B cell (primary cell): ENCODE measurements at regions not wholly inside any gene's neighbourhood (a gene's known extent, or its start where the extent isn't known, plus 50 kb on each side); places are given as distances from the start of the nearest gene placed in this dataset.

Experiments used
- ATAC-seq: fragments of 200-7000 bp; cut with Tn5 transposase; one replicate; pipeline ENCODE4 v1.10.0; 2021; ENCODE audit warnings: low read depth, mild to moderate bottlenecking, moderate number of reproducible peaks, moderate library complexity
- CTCF ChIA-PET: fragments of 350-600 bp; sonication (Branson Sonifier 250); formaldehyde crosslinking; loops from one replicate; lab custom pipeline; 2021; ENCODE audit warnings: antibody characterized with exemption, inconsistent platforms; lab: Charles Lee
- POLR2A ChIA-PET: fragments of 350-600 bp; sonication (Branson Sonifier 250); formaldehyde crosslinking; loops from one replicate; lab custom pipeline; 2021; ENCODE audit warnings: antibody characterized with exemption; lab: Charles Lee
- DNase-seq: peaks from one replicate; pipeline ENCODE4 v3.0.0; 2013
- H2AFZ ChIP-seq: 2 replicates; pipeline ENCODE4 v1.6.1; 2012; ENCODE audit warnings: mild to moderate bottlenecking, low read depth, low read length; ENCODE audit not compliant: insufficient read depth, poor library complexity, severe bottlenecking
- H3K27ac ChIP-seq, 2 donors: 1 replicate in 1 of 2; 2 replicates in 1 of 2; pipeline ENCODE4 v1.5.1; 2012 to 2013; ENCODE audit warnings: low read length in 2 of 2, mild to moderate bottlenecking in 2 of 2, moderate library complexity in 1 of 2
- H3K27me3 ChIP-seq, 4 experiments: fragments of 200-600 bp in 1 of 4; sonication (generic) in 1 of 4; replicated peaks in 1 of 4; 1 replicate in 2 of 4; 2 replicates in 2 of 4; pipeline versions ENCODE4 v1.6.1 to v1.7.0; 2013 to 2016; ENCODE audit warnings: low read length in 3 of 4, mild to moderate bottlenecking in 2 of 4, mixed read lengths in 1 of 4, moderate library complexity in 1 of 4; ENCODE audit not compliant: insufficient read depth in 4 of 4, control insufficient read depth in 3 of 4; ENCODE audit errors: control extremely low read depth in 1 of 4
- H3K36me3 ChIP-seq, 2 experiments: replicated peaks in 1 of 2; 1 replicate in 1 of 2; 2 replicates in 1 of 2; pipeline versions ENCODE4 v1.6.1 to v1.7.1; 2013; ENCODE audit warnings: low read length in 1 of 2; ENCODE audit not compliant: insufficient read depth in 2 of 2, control insufficient read depth in 1 of 2; ENCODE audit errors: control extremely low read depth in 1 of 2, extremely low read depth in 1 of 2
- H3K4me1 ChIP-seq, 2 donors: fragments of 200-600 bp in 1 of 2; sonication (generic) in 1 of 2; 1 replicate in 1 of 2; 2 replicates in 1 of 2; pipeline versions ENCODE4 v1.5.1 to v1.6.1; 2013 to 2017; ENCODE audit warnings: low read length in 2 of 2; ENCODE audit not compliant: control insufficient read depth in 2 of 2, insufficient read depth in 2 of 2
- H3K4me2 ChIP-seq: replicated peaks from 2 replicates; pipeline ENCODE3; 2012; ENCODE audit warnings: mild to moderate bottlenecking, low read depth, low read length; ENCODE audit not compliant: poor library complexity, severe bottlenecking
- H3K4me3 ChIP-seq, 5 experiments: fragments of 200-600 bp in 1 of 5; sonication (generic) in 1 of 5; 1 replicate in 3 of 5; 2 replicates in 2 of 5; pipeline versions ENCODE4 v1.5.1 to v1.7.0; 2011 to 2016; ENCODE audit warnings: low read length in 4 of 5, mild to moderate bottlenecking in 4 of 5, low read depth in 2 of 5, control low read depth in 1 of 5, moderate library complexity in 1 of 5; ENCODE audit not compliant: insufficient read depth in 1 of 5; ENCODE audit errors: control extremely low read depth in 1 of 5, extremely low read depth in 1 of 5
- H3K79me2 ChIP-seq: fragments of 200-600 bp; sonication (generic); one replicate; pipeline ENCODE4 v1.6.0; 2016; ENCODE audit warnings: low read length; ENCODE audit not compliant: control insufficient read depth, insufficient read depth
- H3K9ac ChIP-seq: fragments of 200-600 bp; sonication (generic); 2 replicates; pipeline ENCODE4 v1.6.1; 2017; ENCODE audit warnings: mild to moderate bottlenecking, low read length, moderate library complexity
- H3K9me3 ChIP-seq, 3 donors: one replicate each; pipeline versions ENCODE4 v1.6.1 to v1.7.1; 2013; ENCODE audit warnings: low read length in 2 of 3; ENCODE audit not compliant: control insufficient read depth in 2 of 3, insufficient read depth in 1 of 3; ENCODE audit errors: control extremely low read depth in 1 of 3
- H4K20me1 ChIP-seq: 2 replicates; pipeline ENCODE4 v1.6.0; 2012; ENCODE audit warnings: mild to moderate bottlenecking, low read length; ENCODE audit not compliant: insufficient read depth, control insufficient read depth, poor library complexity, severe bottlenecking
- H3K27ac Mint-ChIP-seq: one replicate; pipeline ENCODE4 v1.8.0; 2021; ENCODE audit warnings: mixed read lengths
- H3K27me3 Mint-ChIP-seq: one replicate; pipeline ENCODE4 v1.8.0; 2021; ENCODE audit warnings: mixed read lengths
- H3K4me1 Mint-ChIP-seq: one replicate; pipeline ENCODE4 v1.8.0; 2021; ENCODE audit warnings: mixed read lengths
- H3K4me3 Mint-ChIP-seq: one replicate; pipeline ENCODE4 v1.8.0; 2021; ENCODE audit warnings: mixed read lengths
- H3K9me3 Mint-ChIP-seq: one replicate; pipeline ENCODE4 v1.8.0; 2022; ENCODE audit warnings: mixed read lengths; ENCODE audit not compliant: insufficient read depth
- EZH2 ChIP-seq: IDR thresholded peaks from 2 replicates; pipeline ENCODE4 v1.6.1; 2012; ENCODE audit warnings: borderline replicate concordance, low read depth, mild to moderate bottlenecking, moderate library complexity, low read length; ENCODE audit not compliant: insufficient read depth, poor library complexity, severe bottlenecking
- WGBS: methylation state at CpG from one replicate; pipeline ENCODE4 v1.1.5; 2013; ENCODE audit warnings: missing lambda C conversion rate; ENCODE audit not compliant: insufficient coverage; 5-methylcytosine and 5-hydroxymethylcytosine counted together
- intact Hi-C: fragments of 100-400 bp; cut with micrococcal nuclease; formaldehyde crosslinking; loops from one replicate; pipeline ENCODE4 v1.10.0; 2022
- TF ChIP-seq, protein P1 (sequence below): fragments of 200-600 bp; IDR thresholded peaks from one replicate; pipeline ENCODE4 v1.8.0; 2022; ENCODE audit warnings: antibody characterized with exemption, mild to moderate bottlenecking

GRCh38 chr2:210873631-210874030 is 317.2 kb downstream of the CPS1 start:
- no peak overlapping the region for H2AFZ ChIP-seq
- no peak for TF ChIP-seq EZH2
- TF ChIP-seq, protein P1, sequence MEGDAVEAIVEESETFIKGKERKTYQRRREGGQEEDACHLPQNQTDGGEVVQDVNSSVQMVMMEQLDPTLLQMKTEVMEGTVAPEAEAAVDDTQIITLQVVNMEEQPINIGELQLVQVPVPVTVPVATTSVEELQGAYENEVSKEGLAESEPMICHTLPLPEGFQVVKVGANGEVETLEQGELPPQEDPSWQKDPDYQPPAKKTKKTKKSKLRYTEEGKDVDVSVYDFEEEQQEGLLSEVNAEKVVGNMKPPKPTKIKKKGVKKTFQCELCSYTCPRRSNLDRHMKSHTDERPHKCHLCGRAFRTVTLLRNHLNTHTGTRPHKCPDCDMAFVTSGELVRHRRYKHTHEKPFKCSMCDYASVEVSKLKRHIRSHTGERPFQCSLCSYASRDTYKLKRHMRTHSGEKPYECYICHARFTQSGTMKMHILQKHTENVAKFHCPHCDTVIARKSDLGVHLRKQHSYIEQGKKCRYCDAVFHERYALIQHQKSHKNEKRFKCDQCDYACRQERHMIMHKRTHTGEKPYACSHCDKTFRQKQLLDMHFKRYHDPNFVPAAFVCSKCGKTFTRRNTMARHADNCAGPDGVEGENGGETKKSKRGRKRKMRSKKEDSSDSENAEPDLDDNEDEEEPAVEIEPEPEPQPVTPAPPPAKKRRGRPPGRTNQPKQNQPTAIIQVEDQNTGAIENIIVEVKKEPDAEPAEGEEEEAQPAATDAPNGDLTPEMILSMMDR: no peak
- POLR2A ChIA-PET: no interaction called here
- H3K4me3 Mint-ChIP-seq: no peak overlapping the region
- H3K4me1 Mint-ChIP-seq: peaks cover 5% of the 10 kb centered on the region
- no peak overlapping the region for H3K4me3 ChIP-seq
- H3K36me3 ChIP-seq: no peaks in the 10 kb centered on the region
- no peaks in the 10 kb centered on the region for H4K20me1 ChIP-seq
- intact Hi-C loops: no loop called here
- no peaks in the 10 kb centered on the region for H3K79me2 ChIP-seq
- H3K27ac ChIP-seq: no peak overlapping the region
- no peaks in the 10 kb centered on the region for H3K9me3 ChIP-seq
- H3K4me1 ChIP-seq: no peaks in the 10 kb centered on the region
- no CpG with 5 or more reads among the region's 1 CpG for WGBS
- CTCF ChIA-PET: no interaction called here
- no peak overlapping the region for H3K9ac ChIP-seq
- no peak overlapping the region for H3K4me2 ChIP-seq
- no peaks in the 10 kb centered on the region for H3K27me3 Mint-ChIP-seq
- H3K27ac Mint-ChIP-seq: no peak overlapping the region
- no peaks in the 10 kb centered on the region for H3K27me3 ChIP-seq
- no peaks in the 10 kb centered on the region for H3K9me3 Mint-ChIP-seq
- DNase-seq (no peak), ATAC-seq (no peak)

DNA sequence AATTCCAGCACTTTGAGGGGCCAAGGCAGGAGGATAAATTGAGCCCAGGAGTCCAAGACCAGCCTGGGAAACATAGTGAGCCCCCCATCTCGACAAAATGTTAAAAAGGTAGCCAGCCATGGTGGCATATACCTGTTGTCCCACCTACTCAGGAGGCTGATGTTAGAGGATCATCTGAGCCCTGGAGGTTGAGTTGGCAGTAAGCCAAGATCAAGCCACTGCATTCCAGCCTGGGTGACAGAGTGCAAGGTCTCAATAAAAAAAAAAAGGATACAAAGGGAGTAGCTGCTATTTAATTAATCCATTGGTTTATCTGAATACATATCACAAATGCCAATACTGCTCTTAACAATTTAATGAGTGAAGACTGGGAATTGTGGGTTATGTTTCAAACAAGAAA is 327.8 kb downstream of the CPS1 start:
- Mint-ChIP-seq H3K27me3 (no peaks in the 10 kb centered on the region), H3K27ac (no peak overlapping the region), H3K4me3 (no peak overlapping the region), H3K9me3 (no peaks in the 10 kb centered on the region), H3K4me1 (no peaks in the 10 kb centered on the region)
- no peak overlapping the region for H2AFZ ChIP-seq
- 57% methylated on average over 1 of the region's 1 CpG for WGBS
- ChIA-PET POLR2A (no interaction called here), CTCF (no interaction called here)
- peaks cover 0 to 7% (median 0%) of the 10 kb centered on the region in 3 donors for H3K9me3 ChIP-seq
- H3K4me2 ChIP-seq: no peak overlapping the region
- ATAC-seq (no peak), DNase-seq (no peak)
- intact Hi-C loops: no loop called here
- no peaks in the 10 kb centered on the region for H4K20me1 ChIP-seq
- H3K36me3 ChIP-seq: no peaks in the 10 kb centered on the region
- H3K4me3 ChIP-seq: no peak overlapping the region
- H3K27me3 ChIP-seq: no peaks in the 10 kb centered on the region
- no peak overlapping the region for H3K27ac ChIP-seq
- no peaks in the 10 kb centered on the region for H3K79me2 ChIP-seq
- H3K9ac ChIP-seq: no peak overlapping the region
- no peaks in the 10 kb centered on the region for H3K4me1 ChIP-seq
- TF ChIP-seq, protein P1: no peak
- TF ChIP-seq EZH2: no peak
